ENCODE measurements at regions not wholly inside any gene's neighbourhood (a gene's known extent, or its start where the extent isn't known, plus 50 kb on each side); places are given as distances from the start of the nearest gene placed in this dataset.
A peak's percentile ranks its signal among the peaks of the same experiment; 100 is the strongest.

DNA sequence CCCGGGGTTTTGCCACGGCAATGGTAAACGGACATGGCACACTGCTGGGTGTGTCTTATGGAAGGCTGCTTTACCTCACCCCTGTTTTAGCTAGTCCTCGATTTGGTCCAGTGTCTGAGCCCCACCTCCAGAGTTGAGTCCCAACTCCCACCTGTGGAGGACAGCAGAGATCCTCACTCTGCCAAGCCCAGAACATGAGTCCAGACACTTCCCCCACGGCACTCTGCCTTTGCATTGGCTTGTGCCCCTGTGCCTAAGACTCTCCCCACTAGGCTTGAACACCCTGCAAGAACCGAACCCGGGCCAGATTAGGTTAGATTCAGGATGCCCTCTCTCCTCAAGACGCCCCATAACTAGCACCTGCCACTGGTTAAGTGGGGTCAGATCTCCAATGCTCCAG is 59.8 kb upstream of the C14orf180 start:
- FAIRE-seq: no peak
- no peak for DNase-seq (ENCODE audit: insufficient read length, low spot score)

DNA sequence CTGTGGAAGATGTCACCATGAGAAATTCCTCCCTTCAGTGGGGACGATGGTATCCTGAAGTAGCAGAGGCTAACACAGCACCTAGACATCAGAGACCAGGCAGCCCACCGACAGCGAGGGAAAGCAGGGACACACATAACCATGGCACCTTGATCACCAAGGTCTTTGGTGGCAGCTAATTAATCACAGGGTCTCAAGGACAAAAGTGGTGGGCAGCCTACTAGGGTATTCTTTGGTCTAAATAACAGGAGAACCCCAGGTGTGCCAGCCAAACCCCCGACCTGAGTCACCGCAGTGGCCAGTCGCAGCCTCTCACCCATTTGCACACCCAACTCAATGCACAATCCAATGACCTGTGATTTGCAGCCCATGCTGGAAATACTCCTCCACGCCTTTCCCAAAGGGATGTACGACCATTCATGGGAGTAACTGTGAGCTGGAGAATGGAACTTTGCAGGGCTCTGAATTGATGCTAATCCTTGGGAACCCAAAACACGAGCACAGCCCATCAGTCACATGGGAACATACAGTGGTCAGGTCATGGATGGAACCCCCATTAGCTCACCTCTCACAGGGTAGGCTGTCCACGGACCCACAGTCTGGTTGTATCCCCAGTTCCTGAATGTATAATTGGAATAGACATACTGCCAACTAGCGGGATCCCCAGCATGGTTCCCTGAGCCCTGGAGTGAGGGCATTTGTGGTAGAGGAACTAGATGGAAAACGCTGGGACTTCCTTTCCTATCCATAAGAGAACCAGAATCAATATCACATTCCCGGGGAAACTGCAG is 58.7 kb upstream of the C14orf180 start:
- DNase-seq (ENCODE audit: insufficient read length, low spot score) (no peak), FAIRE-seq (no peak)

DNA sequence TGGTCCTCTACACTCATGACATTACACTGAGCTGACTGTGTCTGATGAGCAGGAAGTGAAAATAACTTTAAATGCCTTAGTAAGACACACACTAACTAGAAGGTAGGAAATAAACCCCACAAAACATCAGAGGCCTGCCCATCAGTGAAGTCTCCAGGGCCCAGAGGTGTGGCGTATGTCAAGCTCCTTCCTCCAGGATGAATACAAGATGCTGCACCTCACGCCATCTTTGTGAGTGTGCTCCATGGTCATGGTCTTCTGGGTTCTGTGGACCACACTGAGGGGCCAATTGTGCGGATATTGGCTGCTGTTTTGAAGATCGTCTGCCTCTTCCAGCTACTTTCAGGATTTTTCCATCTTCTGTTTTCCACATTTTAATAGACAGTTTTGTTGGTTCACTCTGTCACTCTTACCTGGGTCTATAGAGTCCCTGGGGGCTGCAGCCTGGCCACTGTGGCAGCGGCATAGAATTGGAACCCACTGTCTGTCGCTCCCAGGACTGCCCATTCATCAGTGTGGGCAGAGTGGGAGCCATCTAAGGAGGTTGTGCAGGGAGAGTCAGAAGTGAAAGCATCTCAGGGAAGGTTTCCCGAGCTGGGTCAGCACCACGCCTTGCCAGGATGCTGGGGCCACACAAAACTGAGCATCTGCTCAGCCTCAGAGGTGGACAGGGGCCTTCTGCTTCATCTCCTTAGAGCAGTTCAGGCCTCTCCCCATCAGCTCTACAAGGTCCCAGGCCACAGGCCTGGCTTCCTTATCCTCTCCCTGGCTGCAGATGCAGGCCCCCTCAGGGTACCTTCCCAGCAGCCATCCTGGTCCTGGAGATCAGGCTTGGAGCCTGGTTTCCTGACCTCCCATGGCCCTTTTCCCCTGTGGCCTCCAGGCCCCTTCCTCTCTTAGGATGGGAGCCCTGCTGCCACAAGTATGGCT is 57.5 kb upstream of the C14orf180 start:
- FAIRE-seq (no peak), DNase-seq (ENCODE audit: insufficient read length, low spot score) (no peak)

DNA sequence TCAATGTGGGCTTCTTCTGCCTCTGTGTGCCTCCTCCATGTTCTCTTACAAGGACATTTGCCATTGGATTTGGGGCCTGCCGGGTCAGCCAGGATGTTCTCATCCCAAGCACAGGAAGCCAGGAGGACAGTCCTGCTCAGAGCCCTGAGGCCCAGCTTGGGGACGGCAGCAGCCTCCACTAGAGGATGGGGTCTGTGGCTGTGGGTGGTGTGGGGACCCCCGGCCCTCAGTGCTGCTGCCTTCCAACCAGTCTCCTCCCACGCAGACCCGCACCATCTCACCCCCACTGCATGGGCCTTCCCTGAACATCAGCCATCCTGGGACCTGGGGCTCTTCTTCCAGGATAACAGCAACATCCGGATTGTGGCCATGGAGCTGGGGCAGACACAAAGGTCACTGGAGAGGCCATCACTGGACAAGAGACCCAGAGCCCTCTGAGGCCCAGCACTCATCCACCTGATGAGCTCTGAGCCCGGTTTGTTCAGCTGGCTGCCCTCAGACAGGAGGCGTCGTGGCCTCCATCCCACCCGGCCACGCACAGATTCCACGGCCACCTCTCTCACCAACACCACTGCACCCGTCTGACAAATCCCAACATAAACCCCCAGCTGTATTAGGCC is 56.5 kb upstream of the C14orf180 start:
- FAIRE-seq: no peak
- DNase-seq (ENCODE audit: insufficient read length, low spot score): no peak

DNA sequence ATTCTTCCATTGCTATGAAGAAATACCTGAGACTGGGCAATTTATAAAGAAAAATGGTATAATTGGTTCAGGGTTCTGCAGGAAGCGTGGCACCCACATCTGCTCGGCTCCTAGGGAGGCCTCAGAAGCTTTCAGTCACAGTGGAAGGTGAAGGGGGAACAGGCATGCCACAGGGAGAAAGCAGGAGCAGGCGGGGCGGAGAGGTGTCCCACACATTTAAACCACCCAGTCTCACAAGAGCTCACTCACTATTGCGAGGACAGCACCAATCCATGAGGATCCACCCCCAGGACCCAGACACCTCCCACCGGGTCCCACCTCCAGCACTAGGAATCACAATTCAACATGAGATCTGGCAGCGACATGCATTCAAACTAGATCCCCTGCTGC is 56.0 kb upstream of the C14orf180 start:
- DNase-seq (ENCODE audit: insufficient read length, low spot score) (no peak), FAIRE-seq (no peak)

DNA sequence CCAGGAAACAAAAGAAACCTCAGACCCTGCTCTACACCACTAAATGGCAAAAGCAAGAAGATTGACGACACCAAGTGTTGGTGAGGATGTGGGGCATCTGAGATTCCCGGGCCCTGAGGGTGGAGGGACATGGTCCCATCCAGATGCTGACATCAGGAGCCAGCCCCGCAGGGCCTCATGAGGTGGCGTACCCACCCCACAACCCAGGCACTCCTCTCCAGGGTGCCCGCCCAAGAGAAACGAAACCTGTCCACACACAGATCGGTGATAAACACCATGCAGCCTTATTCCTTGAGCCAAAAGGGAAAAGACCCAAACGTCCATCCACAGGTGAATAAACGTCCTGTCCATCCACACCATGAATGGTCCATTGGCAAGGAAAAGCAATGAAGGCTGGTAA is 54.8 kb upstream of the C14orf180 start:
- FAIRE-seq (no peak), DNase-seq (ENCODE audit: insufficient read length, low spot score) (no peak)

DNA sequence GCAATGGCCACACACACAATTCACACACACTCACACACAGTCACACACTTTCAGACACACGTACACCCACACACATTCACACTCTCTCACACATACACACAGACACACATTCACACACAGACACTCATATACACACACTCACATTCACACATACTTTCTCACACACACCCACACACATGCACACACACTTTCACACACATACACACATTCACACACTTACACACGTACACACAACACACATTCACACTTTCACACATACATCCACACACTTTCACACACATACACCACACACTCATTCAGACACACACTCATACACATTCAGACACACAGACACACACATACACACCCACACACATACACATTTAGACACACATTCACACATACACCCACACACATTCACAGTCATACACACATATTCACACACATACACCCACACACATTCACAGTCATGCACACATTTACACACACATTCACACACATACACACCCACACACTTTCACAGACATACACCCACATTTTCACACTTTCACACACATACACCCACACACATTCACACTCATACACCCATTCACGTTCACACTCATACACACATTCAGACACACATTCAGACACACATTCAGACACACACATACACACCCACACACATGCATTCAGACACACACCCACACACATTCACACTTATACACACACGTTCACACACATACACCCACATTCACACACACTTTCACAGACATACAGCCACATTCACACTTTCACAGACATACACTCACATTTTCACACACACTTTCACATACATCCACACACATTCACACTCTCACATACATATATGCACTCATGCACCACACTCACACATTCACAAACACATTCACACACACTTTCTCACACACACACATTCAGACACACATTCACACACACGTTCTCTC is 52.6 kb upstream of the C14orf180 start:
- FAIRE-seq (peak; percentile 94), DNase-seq (ENCODE audit: insufficient read length, low spot score) (no peak)

DNA sequence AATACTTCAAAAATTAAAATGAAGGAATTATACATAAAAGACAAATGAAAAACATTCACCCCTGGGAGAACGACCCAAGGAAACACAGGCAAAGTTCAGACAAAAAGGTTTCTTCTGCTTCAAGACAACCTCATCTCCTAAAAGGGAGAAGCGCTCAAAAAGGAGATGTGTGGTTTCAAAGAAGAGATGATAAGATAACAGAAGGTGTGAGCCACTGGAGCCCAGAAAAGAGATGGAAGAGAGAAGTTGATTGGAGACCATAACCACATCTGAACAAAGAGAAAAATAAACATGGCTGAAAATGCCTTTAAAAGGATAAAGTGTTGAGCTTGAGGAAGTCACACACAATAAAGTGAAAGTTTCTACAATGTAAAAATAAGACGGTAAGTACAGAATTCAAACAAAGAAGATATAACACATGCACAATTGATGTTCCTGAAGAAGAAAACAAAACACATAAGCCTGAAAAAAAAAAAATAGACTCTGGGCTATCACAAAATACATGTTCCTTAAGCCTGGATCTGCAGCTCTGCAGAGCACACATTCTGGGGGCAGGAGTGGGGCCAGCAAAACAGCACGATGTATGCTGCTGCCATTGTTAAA is 51.6 kb upstream of the C14orf180 start:
- DNase-seq (ENCODE audit: insufficient read length, low spot score): no peak
- no peak for FAIRE-seq

DNA sequence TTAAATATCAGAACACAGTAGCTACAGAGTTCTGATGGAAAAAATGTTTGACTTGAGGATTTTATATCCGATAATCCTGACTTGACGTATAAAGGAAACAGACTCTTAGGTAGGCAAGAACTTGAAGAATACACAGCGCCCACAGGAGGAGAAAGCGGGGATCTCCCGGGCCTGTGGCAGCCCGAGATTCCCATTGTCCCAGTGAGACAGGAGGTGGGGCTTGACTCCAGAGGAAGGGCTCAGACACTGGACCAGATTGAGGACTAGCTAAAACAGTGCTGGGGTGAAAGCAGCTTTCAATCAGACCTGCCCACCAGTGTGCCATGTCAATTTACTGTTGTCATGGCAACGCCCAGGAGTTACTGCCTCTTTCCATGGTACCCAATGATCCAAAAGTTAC is 51.1 kb upstream of the C14orf180 start:
- DNase-seq (ENCODE audit: insufficient read length, low spot score) (no peak), FAIRE-seq (no peak)

All from HTR-8/SVneo (cell line).